Gastrocnemius medialis (tissue), 4 donors: ENCODE measurements at regions not wholly inside any gene's neighbourhood (a gene's known extent, or its start where the extent isn't known, plus 50 kb on each side); places are given as distances from the start of the nearest gene placed in this dataset.

Experiments used
- ATAC-seq, 2 donors: fragments of 150-250 bp; one replicate each; pipeline ENCODE4 v1.9.1; 2016
- DNase-seq, 2 donors: peaks; one replicate each; pipeline ENCODE4 v3.0.0-alpha.2; 2019
- H3K27ac ChIP-seq, 4 donors: fragments of 200-600 bp; sonication (generic); 1 replicate in 1 of 4; 2 replicates in 3 of 4; pipeline ENCODE4 v1.5.1; 2016 to 2018; ENCODE audit warnings: mild to moderate bottlenecking in 2 of 4, moderate library complexity in 1 of 4
- H3K27me3 ChIP-seq, 3 donors: fragments of 200-600 bp; sonication (generic) in 2 of 3; 1 replicate in 1 of 3; 2 replicates in 2 of 3; pipeline versions ENCODE4 v1.5.1 to v1.6.0; 2016 to 2019; ENCODE audit warnings: mild to moderate bottlenecking in 1 of 3, moderate library complexity in 1 of 3
- H3K36me3 ChIP-seq, 2 donors: fragments of 200-600 bp; sonication (generic) in 1 of 2; one replicate each; pipeline ENCODE4 v1.5.1; 2017 to 2018
- H3K4me1 ChIP-seq, 2 donors: fragments of 200-600 bp; sonication (generic) in 1 of 2; one replicate each; pipeline ENCODE4 v1.5.1; 2016 to 2017; ENCODE audit warnings: mild to moderate bottlenecking in 2 of 2
- H3K4me3 ChIP-seq, 4 donors: fragments of 200-600 bp; sonication (generic) in 3 of 4; 1 replicate in 1 of 4; 2 replicates in 3 of 4; pipeline ENCODE4 v1.5.1; 2016 to 2019; ENCODE audit warnings: mild to moderate bottlenecking in 2 of 4
- H3K9me3 ChIP-seq, 3 donors: fragments of 200-600 bp; sonication (generic) in 2 of 3; 1 replicate in 1 of 3; 2 replicates in 2 of 3; pipeline ENCODE4 v1.5.1; 2016 to 2019
- CTCF ChIP-seq, 5 experiments: fragments of 450-650 bp in 3 of 5; fragments of 200-600 bp in 2 of 5; sonication (generic) in 2 of 5; IDR thresholded peaks in 4 of 5; conservative IDR thresholded peaks in 1 of 5; 1 replicate in 4 of 5; 2 replicates in 1 of 5; pipeline ENCODE4 v1.5.1; 2016 to 2019; ENCODE audit warnings: antibody characterized with exemption in 5 of 5, mild to moderate bottlenecking in 3 of 5, moderate library complexity in 3 of 5
- POLR2A ChIP-seq, 2 donors: fragments of 450-650 bp; IDR thresholded peaks; one replicate each; pipeline ENCODE4 v1.6.1; 2017; ENCODE audit warnings: antibody characterized with exemption in 2 of 2, mild to moderate bottlenecking in 2 of 2, moderate library complexity in 2 of 2
- in situ Hi-C, 4 donors: fragments of 200-750 bp; cut with MboI; loops; one replicate each; pipeline versions ENCODE4 v1.15.0 to v1.8.0; 2017; ENCODE audit warnings: low sequenced_read_pairs in 4 of 4
- intact Hi-C: fragments of 100-400 bp; cut with DNase I; formaldehyde crosslinking; loops from one replicate; pipeline ENCODE4 v1.15.1; 2023; ENCODE audit warnings: low total_unique reads

DNA sequence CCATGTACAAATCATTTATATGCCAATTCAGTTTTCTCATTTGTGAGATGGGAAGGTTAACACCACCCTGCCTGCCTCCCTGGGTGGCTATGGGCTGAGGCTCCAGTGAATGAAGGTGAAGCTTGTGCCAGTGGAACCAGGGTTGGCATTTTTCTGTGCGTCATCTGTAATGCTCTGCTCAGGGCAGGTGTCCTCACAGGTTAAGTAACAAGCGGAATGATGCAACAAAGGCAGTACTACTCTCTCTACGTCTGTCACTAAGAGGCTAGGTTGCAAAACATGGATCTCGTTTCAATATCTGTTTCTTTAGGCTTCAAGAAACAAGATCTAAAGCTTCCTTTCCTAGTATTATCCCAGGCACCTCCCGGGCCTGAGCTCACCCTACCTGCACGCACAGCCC lies 67.0 kb upstream of the ZNF648 start:
- Histone ChIP-seq H3K27ac (no peak overlapping the region), H3K4me3 (no peak overlapping the region), H3K4me1 (no peaks in the 10 kb centered on the region), H3K9me3 (no peaks in the 10 kb centered on the region), H3K36me3 (no peaks in the 10 kb centered on the region), H3K27me3 (no peaks in the 10 kb centered on the region)
- intact Hi-C loops (no loop called here), in situ Hi-C loops (no loop called here)
- no peak for TF ChIP-seq CTCF (IDR thresholded peaks at IDR 0.05 in 4 of 5, conservative IDR thresholded peaks at IDR 0.05 in 1 of 5)
- peak; percentile 58 to 82 for ATAC-seq
- DNase-seq = no peak

DNA sequence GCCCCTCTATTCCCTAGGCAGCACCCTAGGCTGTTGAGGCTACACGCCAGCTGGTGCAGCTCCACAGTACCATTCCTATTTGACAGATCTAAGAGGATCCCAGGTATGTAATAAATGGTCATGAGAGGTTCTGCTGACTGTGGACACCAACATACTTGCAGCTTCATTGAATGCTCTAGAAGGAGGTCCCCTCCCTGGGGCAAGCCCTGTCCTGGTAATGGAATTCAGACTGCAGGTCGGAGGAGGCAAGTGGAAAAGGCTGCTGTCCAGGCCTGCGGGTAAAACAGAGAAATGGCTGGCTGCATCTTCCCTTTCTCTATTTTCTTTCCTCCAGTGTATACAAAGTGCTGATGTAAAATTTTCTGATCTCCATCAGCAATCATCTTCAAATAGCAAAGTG lies 66.1 kb upstream of the ZNF648 start:
- ATAC-seq = no peak
- Histone ChIP-seq H3K4me1 (peaks cover 0 to under 1% of the 10 kb centered on the region in 2 donors), H3K27me3 (no peaks in the 10 kb centered on the region), H3K36me3 (no peaks in the 10 kb centered on the region), H3K4me3 (no peak overlapping the region), H3K9me3 (no peaks in the 10 kb centered on the region), H3K27ac (no peak overlapping the region)
- no peak for DNase-seq
- intact Hi-C loops = no loop called here
- in situ Hi-C loops = no loop called here
- TF ChIP-seq POLR2A (IDR thresholded peaks at IDR 0.05) (no peak), CTCF (IDR thresholded peaks at IDR 0.05 in 4 of 5, conservative IDR thresholded peaks at IDR 0.05 in 1 of 5) (no peak)

DNA sequence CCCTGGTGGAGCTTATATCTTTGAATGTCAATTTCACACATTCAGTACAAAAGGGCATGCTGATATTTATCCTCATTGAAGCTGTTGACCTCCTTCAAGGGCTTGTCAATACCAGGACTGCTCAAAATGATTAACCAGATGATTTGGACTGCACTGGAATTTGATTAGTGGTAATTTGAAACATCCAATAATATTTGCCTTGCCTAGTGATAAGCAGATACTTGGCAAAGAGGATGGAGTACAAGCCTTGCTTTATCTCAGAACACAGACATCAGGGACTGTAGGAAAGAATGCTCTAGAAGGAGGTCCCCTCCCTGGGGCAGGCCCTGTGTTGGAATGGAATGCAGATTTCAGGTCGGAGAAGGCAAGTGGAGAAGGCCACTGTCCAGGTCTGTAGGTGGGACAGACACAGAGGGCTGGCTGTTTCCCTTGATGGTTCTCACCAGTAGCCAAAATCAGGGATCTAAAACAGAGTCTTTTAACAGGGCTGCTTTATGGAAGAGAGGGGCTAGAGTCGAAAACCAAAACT lies 64.8 kb upstream of the ZNF648 start:
- no peak overlapping the region for H3K4me3 ChIP-seq
- in situ Hi-C loops = no loop called here

GRCh38 chr1:182122913-182123260 lies 61.4 kb upstream of the ZNF648 start:
- Histone ChIP-seq H3K27ac (no peak overlapping the region), H3K4me1 (peaks cover 3 to 22% of the 10 kb centered on the region in 2 donors), H3K36me3 (no peaks in the 10 kb centered on the region), H3K9me3 (no peaks in the 10 kb centered on the region), H3K27me3 (no peaks in the 10 kb centered on the region), H3K4me3 (no peak overlapping the region)
- TF ChIP-seq POLR2A (IDR thresholded peaks at IDR 0.05) (no peak), CTCF (IDR thresholded peaks at IDR 0.05 in 4 of 5, conservative IDR thresholded peaks at IDR 0.05 in 1 of 5) (no peak)
- intact Hi-C loops = no loop called here
- DNase-seq = no peak
- in situ Hi-C loops = no loop called here
- no peak for ATAC-seq

More for the DNA sequence above, 64.8 kb upstream of the ZNF648 start:
- Histone ChIP-seq H3K36me3 (no peaks in the 10 kb centered on the region), H3K27me3 (no peaks in the 10 kb centered on the region), H3K4me1 (peaks cover 3 to 10% of the 10 kb centered on the region in 2 donors), H3K9me3 (no peaks in the 10 kb centered on the region), H3K27ac (no peak overlapping the region)
- intact Hi-C loops = no loop called here
- ATAC-seq = no peak
- no peak for DNase-seq
- TF ChIP-seq POLR2A (IDR thresholded peaks at IDR 0.05) = no peak
- TF ChIP-seq CTCF (IDR thresholded peaks at IDR 0.05 in 4 of 5, conservative IDR thresholded peaks at IDR 0.05 in 1 of 5) = no peak

DNA sequence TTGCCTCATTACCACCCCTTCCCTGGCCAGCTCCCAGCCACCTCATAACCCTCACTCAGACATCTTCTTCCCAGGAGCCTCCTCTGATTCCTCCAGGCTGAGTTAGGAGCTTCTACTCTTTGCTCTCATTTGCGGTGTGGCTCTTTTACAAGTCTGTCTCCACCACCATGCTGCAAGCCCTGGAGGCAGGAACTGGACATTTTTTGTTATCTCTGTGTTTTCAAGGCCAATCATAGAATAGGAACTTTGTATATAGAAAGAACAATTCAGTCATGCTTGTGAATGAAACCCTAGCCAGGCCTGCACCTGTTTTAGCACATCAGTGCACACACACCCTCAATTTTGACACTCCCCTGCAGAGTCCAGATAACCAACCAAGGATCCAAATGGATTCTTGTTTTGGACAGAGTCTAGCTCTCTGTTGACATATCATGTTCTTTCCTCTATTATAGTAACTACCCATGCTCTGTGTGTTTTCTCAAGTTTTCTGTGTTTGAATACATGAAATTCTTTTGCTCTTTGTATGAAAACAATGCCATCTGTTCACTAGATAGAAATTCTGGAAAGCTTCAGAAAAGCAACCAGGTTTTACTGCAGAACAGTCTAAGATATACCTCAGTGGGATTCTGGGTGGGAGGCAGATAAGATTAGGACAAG lies 60.9 kb upstream of the ZNF648 start:
- in situ Hi-C loops (no loop called here), intact Hi-C loops (no loop called here)
- Histone ChIP-seq H3K4me1 (peaks cover 3 to 22% of the 10 kb centered on the region in 2 donors), H3K27ac (peak overlapping the region in 1 of 4 donors; percentile 49), H3K9me3 (no peaks in the 10 kb centered on the region), H3K27me3 (no peaks in the 10 kb centered on the region), H3K36me3 (no peaks in the 10 kb centered on the region), H3K4me3 (no peak overlapping the region)
- ATAC-seq (peak in 1 of 2 donors; percentile 67), DNase-seq (no peak)
- TF ChIP-seq CTCF (IDR thresholded peaks at IDR 0.05 in 4 of 5, conservative IDR thresholded peaks at IDR 0.05 in 1 of 5) = no peak
- no peak for TF ChIP-seq POLR2A (IDR thresholded peaks at IDR 0.05)
